ENCODE measurements at regions not wholly inside any gene's neighbourhood (a gene's known extent, or its start where the extent isn't known, plus 50 kb on each side); places are given as distances from the start of the nearest gene placed in this dataset.
"Not testable (repeated sequence)": the region's sequence is repeated elsewhere in the genome, so short reads cannot be mapped to it uniquely, and the experiment has no call there.

GRCh38 chr21:27893619-27894018 lies 926.7 kb upstream of the ADAMTS5 start:
- not testable (repeated sequence) for H3K4me3 ChIP-seq (ENCODE audit: low read length)
- peak; percentile 38 for DNase-seq (ENCODE audit: low read depth)

DNA sequence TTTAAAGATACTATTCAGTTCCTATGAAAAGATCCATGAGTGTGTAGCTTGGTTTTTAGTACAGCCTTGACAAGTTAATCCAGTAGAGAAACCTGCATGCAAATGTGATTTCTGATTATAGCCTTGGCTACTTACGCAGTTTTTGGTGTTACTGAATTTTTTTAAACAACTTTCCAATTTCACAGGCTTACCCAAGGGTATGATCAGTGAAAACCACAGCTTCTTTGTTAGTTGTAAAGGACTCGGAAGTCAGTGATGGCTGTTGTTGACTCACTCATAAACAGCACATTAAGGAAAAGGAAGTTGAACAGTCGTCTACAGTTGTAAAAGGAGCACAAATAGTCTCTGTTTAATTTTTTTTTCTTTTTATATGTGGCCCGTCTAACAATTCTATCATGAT lies 924.6 kb upstream of the ADAMTS5 start:
- peak; percentile 30 for DNase-seq (ENCODE audit: low read depth)
- not testable (repeated sequence) for H3K4me3 ChIP-seq (ENCODE audit: low read length)

GRCh38 chr21:27887808-27888455 lies 921.0 kb upstream of the ADAMTS5 start:
- H3K4me3 ChIP-seq (ENCODE audit: low read length); DNase-seq (ENCODE audit: low read depth): not testable (repeated sequence)

DNA sequence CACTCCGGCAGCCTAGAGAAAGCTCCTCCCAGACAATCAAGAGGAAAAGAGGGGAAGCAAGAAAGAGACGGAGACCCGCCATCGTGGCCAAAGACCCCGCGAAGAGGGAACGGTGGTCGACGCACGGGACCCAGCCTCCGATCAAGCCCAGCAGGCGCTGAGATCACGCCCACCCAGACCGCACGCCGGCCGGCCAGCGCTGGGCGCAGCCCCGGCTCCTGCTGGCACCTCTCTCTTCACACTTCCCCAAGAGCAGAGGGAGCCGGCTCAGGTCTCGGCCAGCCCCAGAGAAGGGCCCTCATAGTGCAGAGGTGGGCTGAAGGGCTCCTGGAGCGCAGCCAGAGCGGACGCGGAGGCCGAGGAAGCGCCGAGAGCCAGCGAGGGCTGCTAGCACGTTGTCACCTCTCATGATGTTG lies 918.4 kb upstream of the ADAMTS5 start:
- TF ChIP-seq, protein P1, sequence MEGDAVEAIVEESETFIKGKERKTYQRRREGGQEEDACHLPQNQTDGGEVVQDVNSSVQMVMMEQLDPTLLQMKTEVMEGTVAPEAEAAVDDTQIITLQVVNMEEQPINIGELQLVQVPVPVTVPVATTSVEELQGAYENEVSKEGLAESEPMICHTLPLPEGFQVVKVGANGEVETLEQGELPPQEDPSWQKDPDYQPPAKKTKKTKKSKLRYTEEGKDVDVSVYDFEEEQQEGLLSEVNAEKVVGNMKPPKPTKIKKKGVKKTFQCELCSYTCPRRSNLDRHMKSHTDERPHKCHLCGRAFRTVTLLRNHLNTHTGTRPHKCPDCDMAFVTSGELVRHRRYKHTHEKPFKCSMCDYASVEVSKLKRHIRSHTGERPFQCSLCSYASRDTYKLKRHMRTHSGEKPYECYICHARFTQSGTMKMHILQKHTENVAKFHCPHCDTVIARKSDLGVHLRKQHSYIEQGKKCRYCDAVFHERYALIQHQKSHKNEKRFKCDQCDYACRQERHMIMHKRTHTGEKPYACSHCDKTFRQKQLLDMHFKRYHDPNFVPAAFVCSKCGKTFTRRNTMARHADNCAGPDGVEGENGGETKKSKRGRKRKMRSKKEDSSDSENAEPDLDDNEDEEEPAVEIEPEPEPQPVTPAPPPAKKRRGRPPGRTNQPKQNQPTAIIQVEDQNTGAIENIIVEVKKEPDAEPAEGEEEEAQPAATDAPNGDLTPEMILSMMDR (IDR thresholded peaks at IDR 0.05; ENCODE audit: insufficient read depth, low read depth, low read length, missing control alignments), result no peak
- no peak for DNase-seq (ENCODE audit: low read depth)

DNA sequence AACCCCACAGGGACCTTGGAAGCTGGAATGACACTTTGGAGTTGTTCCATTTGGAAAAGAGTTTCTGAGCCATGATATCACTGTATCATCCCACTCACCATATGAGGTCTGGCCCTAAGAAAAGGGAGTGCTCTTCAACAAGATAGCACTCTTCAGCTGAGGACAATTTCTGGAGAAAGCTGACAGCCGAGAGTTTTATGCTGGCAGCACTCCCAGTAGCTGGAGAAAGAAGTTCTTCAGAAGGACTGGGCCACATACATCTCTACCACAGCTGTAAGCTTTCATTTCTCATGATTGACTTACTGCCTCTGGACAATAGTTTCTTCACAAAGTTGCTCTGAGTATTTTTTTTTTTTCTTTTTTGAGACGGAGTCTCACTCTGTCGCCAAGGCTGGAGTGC lies 914.4 kb upstream of the ADAMTS5 start:
- not testable (repeated sequence) for DNase-seq (ENCODE audit: low read depth); H3K4me3 ChIP-seq (ENCODE audit: low read length)

More for the DNA sequence above, 918.4 kb upstream of the ADAMTS5 start:
- H3K4me3 ChIP-seq (ENCODE audit: low read length), result no peak overlapping the region

- not testable (repeated sequence) for H3K4me3 ChIP-seq (ENCODE audit: low read length)
- DNase-seq (ENCODE audit: low read depth), result peak; percentile 94
These were observed 905.5 kb upstream of the ADAMTS5 start for GRCh38 chr21:27872411-27872810.

DNA sequence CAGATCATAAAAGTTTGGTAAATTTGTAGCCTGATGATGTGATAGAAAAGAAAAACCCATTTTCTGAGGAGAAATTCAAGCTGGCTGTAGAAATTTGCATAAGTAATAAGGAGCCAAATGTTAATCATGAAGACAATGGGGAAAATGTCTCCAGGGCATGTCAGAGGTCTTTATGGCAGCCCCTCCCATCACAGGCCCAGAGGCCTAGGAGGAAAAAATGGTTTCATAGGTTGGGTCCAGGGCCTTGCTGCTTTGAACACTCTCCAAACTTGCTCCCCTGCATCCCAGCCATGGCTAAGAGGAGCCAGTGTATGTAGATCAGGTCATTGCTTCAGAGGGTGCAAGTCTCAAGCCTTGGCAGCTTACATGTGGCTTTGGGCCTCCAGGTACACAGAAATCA lies 903.9 kb upstream of the ADAMTS5 start:
- DNase-seq (ENCODE audit: low read depth); H3K4me3 ChIP-seq (ENCODE audit: low read length): not testable (repeated sequence)

- H3K4me3 ChIP-seq (ENCODE audit: low read length); DNase-seq (ENCODE audit: low read depth): not testable (repeated sequence)
These were observed 893.5 kb upstream of the ADAMTS5 start for GRCh38 chr21:27860314-27860955.

- peak; percentile 35 for DNase-seq (ENCODE audit: low read depth)
- H3K4me3 ChIP-seq (ENCODE audit: low read length), result not testable (repeated sequence)
These were observed 891.4 kb upstream of the ADAMTS5 start for GRCh38 chr21:27858053-27858825.

DNA sequence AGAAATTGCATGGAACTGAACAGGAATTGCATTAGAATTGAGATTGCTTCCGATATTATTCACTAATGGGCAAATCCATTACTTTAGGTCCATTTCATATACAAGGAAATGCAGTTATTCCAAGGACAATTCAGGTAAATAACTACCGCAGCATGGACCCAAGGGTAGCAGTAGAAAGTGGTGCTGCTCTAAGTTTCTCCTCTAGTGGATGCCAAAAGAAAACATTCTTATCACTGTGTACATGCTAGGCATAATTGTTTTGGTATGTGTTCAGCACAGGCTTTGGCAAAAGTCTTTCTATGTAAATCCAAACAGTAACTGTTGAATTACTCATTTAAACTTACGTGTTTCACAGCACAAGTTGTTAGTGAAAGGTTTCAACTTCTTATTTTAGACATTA lies 890.1 kb upstream of the ADAMTS5 start:
- H3K4me3 ChIP-seq (ENCODE audit: low read length); DNase-seq (ENCODE audit: low read depth): not testable (repeated sequence)

- TF ChIP-seq, protein P1 (IDR thresholded peaks at IDR 0.05; ENCODE audit: insufficient read depth, low read depth, low read length, missing control alignments), result no peak
- no peak for DNase-seq (ENCODE audit: low read depth)
- H3K4me3 ChIP-seq (ENCODE audit: low read length), result no peak overlapping the region
These were observed 874.3 kb upstream of the ADAMTS5 start for GRCh38 chr21:27841084-27841672.

- no peak for DNase-seq (ENCODE audit: low read depth)
- TF ChIP-seq, protein P1 (IDR thresholded peaks at IDR 0.05; ENCODE audit: insufficient read depth, low read depth, low read length, missing control alignments), result no peak
These were observed 873.4 kb upstream of the ADAMTS5 start for GRCh38 chr21:27840262-27840661.

More at GRCh38 chr21:27840262-27840661, 873.4 kb upstream of the ADAMTS5 start:
- no peak overlapping the region for H3K4me3 ChIP-seq (ENCODE audit: low read length)
